ENCODE measurements at regions not wholly inside any gene's neighbourhood (a gene's known extent, or its start where the extent isn't known, plus 50 kb on each side); places are given as distances from the start of the nearest gene placed in this dataset.

GRCh38 chr22:27087051-27087450 lies 429.7 kb downstream of the MIAT start:
- Histone ChIP-seq H3K4me1 (no peaks in the 10 kb centered on the region), H3K36me3 (no peaks in the 10 kb centered on the region), H3K4me3 (no peak overlapping the region), H3K9me3 (no peaks in the 10 kb centered on the region), H3K27ac (no peak overlapping the region), H3K27me3 (no peaks in the 10 kb centered on the region)
- no peak for DNase-seq (ENCODE audit: extremely low spot score in 2 of 2)
- TF ChIP-seq CTCF (IDR thresholded peaks at IDR 0.05) (no peak), POLR2AphosphoS5 (IDR thresholded peaks at IDR 0.05; ENCODE audit: insufficient read depth in 1 of 2, low read depth in 1 of 2) (no peak), POLR2A (IDR thresholded peaks at IDR 0.05) (no peak)
- intact Hi-C loops (cut with DNase I): no loop called here

- no peaks in the 10 kb centered on the region for H3K9me3 ChIP-seq
- no peaks in the 10 kb centered on the region for H3K4me1 ChIP-seq
- no peaks in the 10 kb centered on the region for H3K36me3 ChIP-seq
- H3K4me3 ChIP-seq: no peak overlapping the region
- H3K27me3 ChIP-seq: no peaks in the 10 kb centered on the region
- intact Hi-C loops (cut with DNase I): no loop called here
- H3K27ac ChIP-seq: no peak overlapping the region
- DNase-seq (ENCODE audit: extremely low spot score in 2 of 2): no peak
- no peak for TF ChIP-seq CTCF (IDR thresholded peaks at IDR 0.05)
- TF ChIP-seq POLR2AphosphoS5 (IDR thresholded peaks at IDR 0.05; ENCODE audit: insufficient read depth in 1 of 2, low read depth in 1 of 2): no peak
- TF ChIP-seq POLR2A (IDR thresholded peaks at IDR 0.05): no peak
These were observed 430.6 kb downstream of the MIAT start for GRCh38 chr22:27088026-27088425.

DNA sequence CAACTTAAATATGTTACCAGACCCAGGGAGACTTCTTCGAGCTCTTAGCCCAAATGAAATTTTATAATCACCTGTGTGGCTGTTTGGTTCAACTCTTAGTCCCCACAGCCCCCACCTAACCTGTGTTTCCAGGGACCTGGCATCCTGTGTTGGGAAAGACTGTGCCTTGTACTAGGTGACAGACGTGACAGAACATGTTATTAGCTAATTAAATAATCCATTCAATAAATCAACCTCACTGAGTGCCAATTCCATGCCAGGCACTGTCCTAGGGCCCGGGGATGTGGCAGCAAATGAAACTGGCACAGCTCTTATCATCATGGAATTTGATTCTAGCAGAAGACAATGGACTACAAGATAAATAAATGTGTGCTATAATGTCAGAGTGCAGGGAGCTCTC lies 431.9 kb downstream of the MIAT start:
- H3K27me3 ChIP-seq: no peaks in the 10 kb centered on the region

DNA sequence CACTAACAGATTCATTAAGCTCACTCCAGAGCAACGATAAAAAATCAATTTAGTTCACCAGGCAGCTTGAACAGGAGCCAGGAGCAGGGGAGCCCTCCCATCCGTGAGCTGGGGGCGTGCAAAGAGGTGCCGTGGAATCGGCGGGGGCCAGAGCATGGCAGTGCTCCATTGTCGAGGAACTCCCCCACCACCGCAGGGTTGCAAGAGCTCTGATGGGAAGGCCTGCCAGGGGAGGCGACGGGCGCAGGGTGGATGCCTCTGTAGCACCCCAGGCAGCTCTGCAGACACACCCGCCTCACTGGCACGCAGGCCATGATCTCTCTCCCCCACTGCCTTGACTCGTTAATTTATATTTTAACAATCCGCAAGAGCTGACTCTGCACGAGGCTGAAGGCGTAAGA lies 433.2 kb downstream of the MIAT start:
- no peak for DNase-seq (ENCODE audit: extremely low spot score in 2 of 2)
- Histone ChIP-seq H3K4me3 (no peak overlapping the region), H3K27ac (no peak overlapping the region), H3K9me3 (no peaks in the 10 kb centered on the region), H3K4me1 (peaks cover 6% of the 10 kb centered on the region), H3K27me3 (no peaks in the 10 kb centered on the region), H3K36me3 (no peaks in the 10 kb centered on the region)
- TF ChIP-seq CTCF (IDR thresholded peaks at IDR 0.05) (no peak), POLR2AphosphoS5 (IDR thresholded peaks at IDR 0.05; ENCODE audit: insufficient read depth in 1 of 2, low read depth in 1 of 2) (no peak), POLR2A (IDR thresholded peaks at IDR 0.05) (no peak)
- intact Hi-C loops (cut with DNase I): no loop called here

More for the DNA sequence above, 431.9 kb downstream of the MIAT start:
- Histone ChIP-seq H3K4me1 (peaks cover 6% of the 10 kb centered on the region), H3K36me3 (no peaks in the 10 kb centered on the region), H3K27ac (no peak overlapping the region), H3K9me3 (no peaks in the 10 kb centered on the region), H3K4me3 (no peak overlapping the region)
- TF ChIP-seq CTCF (IDR thresholded peaks at IDR 0.05): no peak
- TF ChIP-seq POLR2A (IDR thresholded peaks at IDR 0.05): no peak
- no peak for TF ChIP-seq POLR2AphosphoS5 (IDR thresholded peaks at IDR 0.05; ENCODE audit: insufficient read depth in 1 of 2, low read depth in 1 of 2)
- intact Hi-C loops (cut with DNase I): no loop called here
- no peak for DNase-seq (ENCODE audit: extremely low spot score in 2 of 2)

GRCh38 chr22:27093422-27093821 lies 436.0 kb downstream of the MIAT start:
- no peak overlapping the region for H3K27ac ChIP-seq
- intact Hi-C loops (cut with DNase I): no loop called here
- peaks cover 6% of the 10 kb centered on the region for H3K4me1 ChIP-seq
- H3K27me3 ChIP-seq: no peaks in the 10 kb centered on the region
- no peak overlapping the region for H3K4me3 ChIP-seq
- DNase-seq (ENCODE audit: extremely low spot score in 2 of 2): no peak
- H3K36me3 ChIP-seq: no peaks in the 10 kb centered on the region
- TF ChIP-seq POLR2A (IDR thresholded peaks at IDR 0.05) (no peak), POLR2AphosphoS5 (IDR thresholded peaks at IDR 0.05; ENCODE audit: insufficient read depth in 1 of 2, low read depth in 1 of 2) (no peak), CTCF (IDR thresholded peaks at IDR 0.05) (no peak)
- no peaks in the 10 kb centered on the region for H3K9me3 ChIP-seq

Data from vagina (tissue), 2 donors.